DOHH2 (cell line): ENCODE measurements at regions not wholly inside any gene's neighbourhood (a gene's known extent, or its start where the extent isn't known, plus 50 kb on each side); places are given as distances from the start of the nearest gene placed in this dataset.

ENCODE experiments used
- H3F3A ChIP-seq: fragments of 200-600 bp; sonication (generic), shearing (Covaris generic); 2 replicates; pipeline ENCODE4 v1.6.0; 2016; ENCODE audit warnings: antibody characterized with exemption, mild to moderate bottlenecking; ENCODE audit not compliant: control insufficient read depth, insufficient read depth
- H3K27ac ChIP-seq: fragments of 200-600 bp; sonication (generic); 2 replicates; pipeline ENCODE4 v1.5.1; 2014; ENCODE audit warnings: low read depth, mild to moderate bottlenecking, low read length, moderate library complexity
- H3K27me3 ChIP-seq: fragments of 200-600 bp; sonication (generic); 2 replicates; pipeline ENCODE4 v1.6.1; 2014; ENCODE audit warnings: mild to moderate bottlenecking, low read length, mixed read lengths; ENCODE audit not compliant: control insufficient read depth
- H3K36me3 ChIP-seq: fragments of 200-600 bp; sonication (generic); 2 replicates; pipeline ENCODE4 v1.6.1; 2014; ENCODE audit warnings: mild to moderate bottlenecking, low read length, moderate library complexity, mixed read lengths; ENCODE audit not compliant: control insufficient read depth
- H3K4me1 ChIP-seq: fragments of 200-600 bp; sonication (generic); 2 replicates; pipeline ENCODE4 v1.6.1; 2014; ENCODE audit warnings: mild to moderate bottlenecking, low read length, mixed read lengths; ENCODE audit not compliant: control insufficient read depth
- H3K4me2 ChIP-seq: fragments of 200-600 bp; sonication (generic); 2 replicates; pipeline ENCODE4 v1.6.0; 2014; ENCODE audit warnings: mild to moderate bottlenecking, low read length, moderate library complexity
- H3K4me3 ChIP-seq: fragments of 200-600 bp; sonication (generic); 2 replicates; pipeline ENCODE4 v1.5.1; 2014; ENCODE audit warnings: mild to moderate bottlenecking, low read length, mixed read lengths
- H3K79me2 ChIP-seq: fragments of 200-600 bp; sonication (generic); 2 replicates; pipeline ENCODE4 v1.6.1; 2014; ENCODE audit warnings: mild to moderate bottlenecking, low read length, mixed read lengths; ENCODE audit not compliant: control insufficient read depth
- H3K9me2 ChIP-seq: fragments of 200-600 bp; sonication (generic); replicated peaks from 2 replicates; pipeline ENCODE4 v1.6.1; 2014; ENCODE audit warnings: mild to moderate bottlenecking, low read length, mixed read lengths; ENCODE audit not compliant: control insufficient read depth
- H3K9me3 ChIP-seq: fragments of 200-600 bp; sonication (generic); 2 replicates; pipeline ENCODE4 v1.6.1; 2014; ENCODE audit warnings: antibody characterized with exemption, low read length, mixed read lengths; ENCODE audit not compliant: control insufficient read depth, insufficient read depth
- H4K20me1 ChIP-seq: fragments of 200-600 bp; sonication (generic); 2 replicates; pipeline ENCODE4 v1.6.0; 2014; ENCODE audit warnings: low read depth, mild to moderate bottlenecking, antibody characterized with exemption, low read length, moderate library complexity; ENCODE audit not compliant: control insufficient read depth, insufficient read depth
- CTCF ChIP-seq: fragments of 200-600 bp; sonication (generic); IDR thresholded peaks from one replicate; pipeline ENCODE4 v1.5.1; 2014; ENCODE audit warnings: antibody characterized with exemption, mild to moderate bottlenecking, low read depth, low read length; ENCODE audit not compliant: poor library complexity, severe bottlenecking
- EZH2phosphoT487 ChIP-seq: fragments of 200-600 bp; sonication (generic); IDR thresholded peaks from 2 replicates; pipeline ENCODE4 v1.6.1; 2017; ENCODE audit warnings: borderline replicate concordance, mild to moderate bottlenecking, antibody characterized with exemption, low read length, moderate library complexity, mixed read lengths

GRCh38 chr5:81851481-81852178, 100.7 kb upstream of the SSBP2 start:
- Histone ChIP-seq H4K20me1 (no peaks in the 10 kb centered on the region), H3K9me2 (no peaks in the 10 kb centered on the region), H3K27ac (peak overlapping the region; percentile 93), H3K36me3 (no peaks in the 10 kb centered on the region), H3K4me2 (peak overlapping the region; percentile 88), H3K27me3 (no peaks in the 10 kb centered on the region), H3K4me3 (peak overlapping the region; percentile 79), H3K9me3 (no peaks in the 10 kb centered on the region), H3K79me2 (peaks cover 6% of the 10 kb centered on the region), H3F3A (peaks cover 13% of the 10 kb centered on the region), H3K4me1 (peaks cover 57% of the 10 kb centered on the region)
- no peak for TF ChIP-seq CTCF
- no peak for TF ChIP-seq EZH2phosphoT487

GRCh38 chr5:81850501-81851357, 99.8 kb upstream of the SSBP2 start:
- Histone ChIP-seq H3K4me2 (peak overlapping the region; percentile 88), H3K36me3 (no peaks in the 10 kb centered on the region), H4K20me1 (no peaks in the 10 kb centered on the region), H3K9me3 (no peaks in the 10 kb centered on the region), H3K27ac (peak overlapping the region; percentile 93), H3K9me2 (no peaks in the 10 kb centered on the region), H3K4me1 (peaks cover 55% of the 10 kb centered on the region), H3K27me3 (no peaks in the 10 kb centered on the region), H3F3A (peaks cover 13% of the 10 kb centered on the region), H3K4me3 (peak overlapping the region; percentile 79), H3K79me2 (peaks cover 6% of the 10 kb centered on the region)
- TF ChIP-seq CTCF (no peak), EZH2phosphoT487 (no peak)

- Histone ChIP-seq H3K27me3 (no peaks in the 10 kb centered on the region), H3K79me2 (peaks cover 6% of the 10 kb centered on the region), H3K9me2 (no peaks in the 10 kb centered on the region), H3K27ac (no peak overlapping the region), H3K9me3 (no peaks in the 10 kb centered on the region), H3K36me3 (no peaks in the 10 kb centered on the region), H3F3A (peaks cover 10% of the 10 kb centered on the region), H3K4me1 (peaks cover 47% of the 10 kb centered on the region), H3K4me3 (no peak overlapping the region), H4K20me1 (no peaks in the 10 kb centered on the region), H3K4me2 (peak overlapping the region; percentile 88; the same call in 1 of the 2 replicates)
- TF ChIP-seq CTCF = no peak
- no peak for TF ChIP-seq EZH2phosphoT487
Measured at GRCh38 chr5:81849770-81850367, 99.0 kb upstream of the SSBP2 start.
